H1 (cell line): ENCODE measurements at regions not wholly inside any gene's neighbourhood (a gene's known extent, or its start where the extent isn't known, plus 50 kb on each side); places are given as distances from the start of the nearest gene placed in this dataset.

Experiments
- EZH2 ChIP-seq: fragments of 200-600 bp; sonication (generic); IDR thresholded peaks from 2 replicates; pipeline ENCODE4 v1.7.1; 2012; ENCODE audit warnings: low read depth, mild to moderate bottlenecking, moderate library complexity, low read length, inconsistent platforms; ENCODE audit not compliant: severe bottlenecking
- TF ChIP-seq, protein P1 (sequence below), 3 experiments: IDR thresholded peaks; 1 replicate in 2 of 3; 2 replicates in 1 of 3; pipeline versions ENCODE4 v1.5.1 to v1.6.1; 2011; ENCODE audit warnings: low read length in 3 of 3, mild to moderate bottlenecking in 3 of 3, inconsistent platforms in 2 of 3, low read depth in 1 of 3, moderate library complexity in 1 of 3; ENCODE audit not compliant: insufficient read depth in 1 of 3; ENCODE audit errors: control extremely low read depth in 1 of 3

DNA sequence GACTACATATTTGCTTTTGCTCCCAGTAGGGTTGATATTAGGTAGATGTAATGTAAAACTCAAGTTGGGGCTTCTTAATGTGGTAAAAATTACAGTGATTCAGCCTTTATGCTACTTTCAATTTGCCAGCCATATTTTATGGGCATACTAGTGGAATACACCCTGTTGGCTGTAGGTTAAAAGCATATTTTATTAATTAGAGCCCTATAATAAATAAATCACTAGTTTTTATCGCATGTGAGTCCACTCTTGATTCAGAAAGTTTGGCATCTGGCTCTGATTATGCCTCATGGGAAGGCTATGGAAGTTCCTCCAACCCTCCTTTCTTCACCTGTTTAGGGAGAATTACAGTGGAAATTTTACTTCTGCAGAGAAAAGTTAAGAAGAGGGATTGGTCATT, 390.9 kb downstream of the GATA3 start:
- TF ChIP-seq, protein P1, sequence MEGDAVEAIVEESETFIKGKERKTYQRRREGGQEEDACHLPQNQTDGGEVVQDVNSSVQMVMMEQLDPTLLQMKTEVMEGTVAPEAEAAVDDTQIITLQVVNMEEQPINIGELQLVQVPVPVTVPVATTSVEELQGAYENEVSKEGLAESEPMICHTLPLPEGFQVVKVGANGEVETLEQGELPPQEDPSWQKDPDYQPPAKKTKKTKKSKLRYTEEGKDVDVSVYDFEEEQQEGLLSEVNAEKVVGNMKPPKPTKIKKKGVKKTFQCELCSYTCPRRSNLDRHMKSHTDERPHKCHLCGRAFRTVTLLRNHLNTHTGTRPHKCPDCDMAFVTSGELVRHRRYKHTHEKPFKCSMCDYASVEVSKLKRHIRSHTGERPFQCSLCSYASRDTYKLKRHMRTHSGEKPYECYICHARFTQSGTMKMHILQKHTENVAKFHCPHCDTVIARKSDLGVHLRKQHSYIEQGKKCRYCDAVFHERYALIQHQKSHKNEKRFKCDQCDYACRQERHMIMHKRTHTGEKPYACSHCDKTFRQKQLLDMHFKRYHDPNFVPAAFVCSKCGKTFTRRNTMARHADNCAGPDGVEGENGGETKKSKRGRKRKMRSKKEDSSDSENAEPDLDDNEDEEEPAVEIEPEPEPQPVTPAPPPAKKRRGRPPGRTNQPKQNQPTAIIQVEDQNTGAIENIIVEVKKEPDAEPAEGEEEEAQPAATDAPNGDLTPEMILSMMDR (IDR thresholded peaks at IDR 0.05; ENCODE audit: control extremely low read depth in 1 of 3, insufficient read depth in 1 of 3, low read depth in 1 of 3, low read length in 3 of 3): no peak
- no peak for TF ChIP-seq EZH2
